ENCODE measurements at regions not wholly inside any gene's neighbourhood (a gene's known extent, or its start where the extent isn't known, plus 50 kb on each side); places are given as distances from the start of the nearest gene placed in this dataset.

DNA sequence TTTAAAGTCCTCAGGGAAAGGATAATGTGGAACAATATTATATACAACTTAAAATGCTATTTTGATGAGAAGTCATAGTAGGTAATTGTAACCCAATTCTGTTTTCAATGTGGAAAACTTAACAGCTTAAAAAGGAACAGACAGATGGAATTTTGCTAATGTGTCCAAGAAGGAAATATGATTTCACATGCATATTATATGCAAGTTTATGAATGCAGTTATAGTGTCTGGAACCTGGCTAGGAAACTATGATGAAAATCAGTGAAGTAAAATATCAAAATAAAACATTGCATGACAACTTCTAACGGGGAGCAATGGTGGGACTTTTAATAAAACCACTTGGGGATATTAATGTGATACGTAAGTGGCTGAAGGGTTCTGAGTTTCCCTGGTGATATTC lies 152.6 kb upstream of the HAND2 start:
- no peak for TF ChIP-seq CTCF (IDR thresholded peaks at IDR 0.05)
- intact Hi-C loops (cut with DNase I; ENCODE audit: low total_unique reads), result no loop called here
- Histone ChIP-seq H3K4me3 (no peak overlapping the region), H3K36me3 (no peaks in the 10 kb centered on the region), H3K9me3 (no peaks in the 10 kb centered on the region), H3K27me3 (no peaks in the 10 kb centered on the region), H3K27ac (no peak overlapping the region), H3K4me1 (peaks cover 0 to 29% (median 8%) of the 10 kb centered on the region in 4 donors)
- DNase-seq, result no peak

- Histone ChIP-seq H3K27me3 (no peaks in the 10 kb centered on the region), H3K27ac (no peak overlapping the region), H3K36me3 (no peaks in the 10 kb centered on the region), H3K9me3 (no peaks in the 10 kb centered on the region), H3K4me1 (peaks cover 0 to 15% (median 3%) of the 10 kb centered on the region in 4 donors), H3K4me3 (no peak overlapping the region)
- DNase-seq, result no peak
- no peak for TF ChIP-seq CTCF (IDR thresholded peaks at IDR 0.05)
- intact Hi-C loops (cut with DNase I; ENCODE audit: low total_unique reads), result no loop called here
Observed at GRCh38 chr4:173680278-173680677, 150.2 kb upstream of the HAND2 start.

DNA sequence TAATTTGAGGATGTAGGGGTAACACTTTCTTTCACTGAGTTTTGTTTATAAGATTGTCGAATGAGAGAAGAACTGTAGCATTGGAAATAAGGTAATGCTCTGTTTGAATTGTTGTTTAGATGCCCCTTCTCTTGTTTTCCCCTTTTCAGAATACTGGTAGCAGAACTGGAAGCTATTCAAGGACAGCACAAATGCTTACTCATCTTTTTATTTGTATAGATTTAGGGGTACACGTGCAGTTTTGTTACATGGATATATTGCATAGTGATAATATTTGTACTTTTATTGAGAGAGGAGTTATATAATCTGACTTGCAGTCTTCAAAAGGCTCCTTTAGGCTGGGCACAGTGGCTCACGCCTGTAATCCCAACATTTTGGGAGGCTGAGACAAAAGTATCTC lies 145.4 kb upstream of the HAND2 start:
- Histone ChIP-seq H3K4me3 (no peak overlapping the region), H3K27ac (no peak overlapping the region), H3K9me3 (no peaks in the 10 kb centered on the region), H3K27me3 (no peaks in the 10 kb centered on the region), H3K36me3 (no peaks in the 10 kb centered on the region), H3K4me1 (no peaks in the 10 kb centered on the region)
- DNase-seq, result no peak
- TF ChIP-seq CTCF (IDR thresholded peaks at IDR 0.05), result no peak
- intact Hi-C loops (cut with DNase I; ENCODE audit: low total_unique reads), result no loop called here

DNA sequence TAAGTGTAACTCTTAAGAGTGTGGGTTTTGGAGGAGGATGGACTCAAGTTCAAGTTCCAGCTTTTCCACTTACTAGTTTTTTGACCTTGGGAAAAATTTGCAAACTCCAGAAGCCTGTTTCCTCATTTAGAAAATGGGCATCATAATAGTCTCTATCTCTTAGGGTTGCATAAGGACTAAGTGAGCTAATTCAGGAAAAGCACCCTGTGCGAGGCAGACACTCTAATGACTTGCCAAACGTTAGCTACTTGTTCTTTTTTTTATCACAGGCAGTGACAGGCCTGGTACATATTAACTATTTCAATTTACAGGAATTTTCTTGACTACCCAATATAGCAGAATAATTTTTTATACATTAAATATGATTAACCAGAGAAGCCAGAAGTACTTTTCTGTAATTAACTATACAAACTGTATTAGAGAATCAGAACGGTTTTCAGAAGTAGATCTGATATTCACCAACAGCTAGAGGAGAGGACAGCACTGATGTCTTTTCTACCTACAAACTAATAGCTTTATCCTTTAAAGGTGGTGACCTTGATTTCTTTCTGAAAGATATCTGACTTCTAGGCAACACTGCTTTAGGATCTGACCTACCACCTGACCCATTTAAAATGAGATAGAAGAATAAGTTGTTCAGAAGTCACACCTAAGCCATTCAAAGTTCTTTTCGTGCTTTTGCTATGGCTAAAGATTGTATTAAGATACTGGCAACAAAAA lies 139.6 kb upstream of the HAND2 start:
- intact Hi-C loops (cut with DNase I; ENCODE audit: low total_unique reads), result no loop called here
- no peak for DNase-seq
- TF ChIP-seq CTCF (IDR thresholded peaks at IDR 0.05), result no peak
- H3K4me3 ChIP-seq, result no peak overlapping the region
- H3K4me1 ChIP-seq, result no peaks in the 10 kb centered on the region
- H3K9me3 ChIP-seq, result no peaks in the 10 kb centered on the region
- H3K27ac ChIP-seq, result no peak overlapping the region
- H3K27me3 ChIP-seq, result no peaks in the 10 kb centered on the region
- no peaks in the 10 kb centered on the region for H3K36me3 ChIP-seq

- Histone ChIP-seq H3K27ac (no peak overlapping the region), H3K36me3 (no peaks in the 10 kb centered on the region), H3K4me3 (no peak overlapping the region), H3K9me3 (no peaks in the 10 kb centered on the region), H3K4me1 (no peaks in the 10 kb centered on the region), H3K27me3 (no peaks in the 10 kb centered on the region)
- TF ChIP-seq CTCF (IDR thresholded peaks at IDR 0.05), result no peak
- intact Hi-C loops (cut with DNase I; ENCODE audit: low total_unique reads), result no loop called here
- DNase-seq, result no peak
Observed at GRCh38 chr4:173661001-173661400, 131.0 kb upstream of the HAND2 start.

DNA sequence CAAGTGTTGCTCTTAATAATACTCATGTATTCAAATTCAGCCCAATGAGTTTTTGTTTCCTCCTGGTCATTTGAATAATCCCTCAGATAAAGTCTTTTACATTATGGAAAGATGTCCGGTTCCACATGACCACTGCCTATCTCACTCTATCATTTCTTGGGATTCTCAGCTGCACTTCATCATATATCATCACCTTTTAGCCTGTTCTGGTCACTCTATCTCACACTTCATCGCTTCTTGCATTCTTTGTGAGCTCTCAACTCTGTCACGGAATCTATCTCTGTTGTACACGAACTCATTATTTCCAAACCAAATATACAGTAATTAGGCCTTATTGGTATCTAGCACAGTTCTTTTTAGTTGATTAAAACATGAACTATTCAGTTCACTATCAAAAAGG lies 126.9 kb upstream of the HAND2 start:
- no peak for TF ChIP-seq CTCF (IDR thresholded peaks at IDR 0.05)
- no peaks in the 10 kb centered on the region for H3K9me3 ChIP-seq
- H3K27me3 ChIP-seq, result no peaks in the 10 kb centered on the region
- DNase-seq, result no peak
- no peaks in the 10 kb centered on the region for H3K36me3 ChIP-seq
- H3K4me3 ChIP-seq, result no peak overlapping the region
- intact Hi-C loops (cut with DNase I; ENCODE audit: low total_unique reads), result no loop called here
- H3K4me1 ChIP-seq, result peaks cover 0 to 10% (median 4%) of the 10 kb centered on the region in 4 donors
- no peak overlapping the region for H3K27ac ChIP-seq
